ENCODE measurements at regions not wholly inside any gene's neighbourhood (a gene's known extent, or its start where the extent isn't known, plus 50 kb on each side); places are given as distances from the start of the nearest gene placed in this dataset.

DNA sequence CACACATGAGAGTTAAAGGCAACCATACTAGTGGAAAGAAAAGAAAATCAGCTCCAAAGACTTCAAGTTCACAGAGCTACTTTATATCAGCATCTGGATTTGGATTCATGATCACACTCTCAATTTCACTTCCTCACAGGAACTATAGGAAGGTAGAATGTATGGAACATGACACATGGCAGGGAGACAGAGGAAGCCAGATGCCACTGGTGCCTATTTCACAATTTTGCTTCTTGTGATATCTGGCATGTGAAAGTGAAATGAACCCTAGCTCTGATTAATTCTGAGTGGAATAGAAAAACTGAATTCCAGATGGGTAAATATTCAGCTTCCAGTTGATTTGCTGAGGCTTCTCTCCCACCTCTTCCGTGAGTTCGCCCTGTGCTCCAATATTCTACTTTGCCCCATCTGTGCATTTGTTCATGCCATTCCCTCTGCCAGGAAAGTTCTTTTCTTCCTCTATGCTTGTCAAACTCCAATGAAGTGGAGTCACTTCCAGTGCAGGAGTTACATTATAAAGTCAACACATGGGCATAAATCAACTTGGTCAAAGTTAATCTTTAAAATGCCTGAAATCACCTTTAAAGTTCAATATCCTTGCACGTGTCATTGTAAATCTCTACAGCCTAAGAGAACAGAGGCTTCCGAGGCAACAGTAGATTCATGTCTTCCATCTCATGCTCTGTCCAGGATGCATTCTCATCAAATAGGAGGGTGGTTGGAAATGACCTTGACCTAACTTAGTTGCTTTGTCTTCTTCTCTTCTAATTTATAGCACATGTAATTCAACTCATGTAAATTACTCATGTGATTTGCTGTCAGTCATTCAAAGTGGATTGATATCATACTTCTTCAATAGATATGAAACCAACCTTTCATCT lies 275.3 kb downstream of the HIVEP2 start:
- Histone ChIP-seq H3K27ac (no peak overlapping the region), H3K9me3 (no peaks in the 10 kb centered on the region), H3K36me3 (no peaks in the 10 kb centered on the region), H3K27me3 (no peaks in the 10 kb centered on the region), H3K4me1 (no peaks in the 10 kb centered on the region), H3K4me3 (replicated peaks in 1 of 3) (no peak overlapping the region)
- DNase-seq, result no peak
- intact Hi-C loops (cut with DNase I), result no loop called here
- WGBS, 2 donors, result 94 to 95% methylated on average over 4 of the region's 4 CpGs
- TF ChIP-seq, protein P1, sequence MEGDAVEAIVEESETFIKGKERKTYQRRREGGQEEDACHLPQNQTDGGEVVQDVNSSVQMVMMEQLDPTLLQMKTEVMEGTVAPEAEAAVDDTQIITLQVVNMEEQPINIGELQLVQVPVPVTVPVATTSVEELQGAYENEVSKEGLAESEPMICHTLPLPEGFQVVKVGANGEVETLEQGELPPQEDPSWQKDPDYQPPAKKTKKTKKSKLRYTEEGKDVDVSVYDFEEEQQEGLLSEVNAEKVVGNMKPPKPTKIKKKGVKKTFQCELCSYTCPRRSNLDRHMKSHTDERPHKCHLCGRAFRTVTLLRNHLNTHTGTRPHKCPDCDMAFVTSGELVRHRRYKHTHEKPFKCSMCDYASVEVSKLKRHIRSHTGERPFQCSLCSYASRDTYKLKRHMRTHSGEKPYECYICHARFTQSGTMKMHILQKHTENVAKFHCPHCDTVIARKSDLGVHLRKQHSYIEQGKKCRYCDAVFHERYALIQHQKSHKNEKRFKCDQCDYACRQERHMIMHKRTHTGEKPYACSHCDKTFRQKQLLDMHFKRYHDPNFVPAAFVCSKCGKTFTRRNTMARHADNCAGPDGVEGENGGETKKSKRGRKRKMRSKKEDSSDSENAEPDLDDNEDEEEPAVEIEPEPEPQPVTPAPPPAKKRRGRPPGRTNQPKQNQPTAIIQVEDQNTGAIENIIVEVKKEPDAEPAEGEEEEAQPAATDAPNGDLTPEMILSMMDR (IDR thresholded peaks at IDR 0.05), result no peak
- no peak for TF ChIP-seq POLR2A (IDR thresholded peaks at IDR 0.05)

DNA sequence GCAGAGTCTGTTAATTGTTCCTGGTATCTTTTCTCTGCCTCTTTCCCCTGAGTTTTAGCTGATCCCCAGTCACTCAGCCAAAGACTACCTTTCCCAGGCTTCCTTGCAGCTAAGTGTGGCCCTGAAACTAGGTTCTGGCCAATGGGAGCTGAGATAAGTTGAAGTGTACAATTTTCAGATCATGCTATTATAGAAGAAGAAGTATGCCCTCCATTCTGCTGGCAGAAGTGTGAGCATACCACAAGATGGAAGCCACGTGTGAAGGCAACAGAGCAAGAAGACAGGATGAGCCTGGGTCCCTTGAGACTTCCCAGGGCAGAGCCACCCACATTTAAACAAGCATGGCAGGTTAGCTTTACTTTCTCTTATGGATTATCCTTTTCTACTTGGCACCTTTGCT lies 273.2 kb downstream of the HIVEP2 start:
- no peak for DNase-seq
- H3K27ac ChIP-seq, result no peak overlapping the region
- H3K4me3 ChIP-seq (replicated peaks in 1 of 3), result no peak overlapping the region
- no peaks in the 10 kb centered on the region for H3K36me3 ChIP-seq
- H3K9me3 ChIP-seq, result no peaks in the 10 kb centered on the region
- 72 to 80% methylated on average over 1 of the region's 1 CpG for WGBS, 2 donors
- H3K4me1 ChIP-seq, result no peaks in the 10 kb centered on the region
- no peaks in the 10 kb centered on the region for H3K27me3 ChIP-seq
- intact Hi-C loops (cut with DNase I), result no loop called here
- TF ChIP-seq, protein P1 (IDR thresholded peaks at IDR 0.05), result no peak
- no peak for TF ChIP-seq POLR2A (IDR thresholded peaks at IDR 0.05)

DNA sequence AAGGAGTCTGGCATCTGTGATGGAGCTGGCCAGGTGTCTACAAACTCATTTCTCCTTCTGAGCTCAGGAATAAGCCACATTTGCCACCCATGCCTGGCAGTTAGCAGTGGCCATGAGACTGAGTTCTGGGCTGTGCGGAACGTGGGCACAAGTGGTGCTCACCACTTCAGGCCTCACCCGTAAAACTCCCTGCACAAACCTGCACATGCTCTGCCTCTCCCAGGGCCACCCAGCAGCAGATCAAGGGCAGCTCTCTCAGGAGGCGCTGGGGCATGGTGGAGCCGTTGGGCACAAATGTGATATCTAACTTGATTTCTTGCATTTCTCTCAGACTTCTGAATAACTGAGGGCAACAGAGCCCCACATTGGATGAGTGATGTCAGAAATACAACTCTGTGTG lies 269.5 kb downstream of the HIVEP2 start:
- intact Hi-C loops (cut with DNase I), result no loop called here
- H3K4me1 ChIP-seq, result no peaks in the 10 kb centered on the region
- TF ChIP-seq, protein P1 (IDR thresholded peaks at IDR 0.05), result no peak
- TF ChIP-seq POLR2A (IDR thresholded peaks at IDR 0.05), result no peak
- DNase-seq, result no peak
- no peaks in the 10 kb centered on the region for H3K36me3 ChIP-seq
- no peaks in the 10 kb centered on the region for H3K9me3 ChIP-seq
- H3K27me3 ChIP-seq, result no peaks in the 10 kb centered on the region
- 51 to 57% methylated on average over 3 to 5 of the region's 5 CpGs for WGBS, 2 donors
- H3K4me3 ChIP-seq (replicated peaks in 1 of 3), result no peak overlapping the region
- H3K27ac ChIP-seq, result no peak overlapping the region

DNA sequence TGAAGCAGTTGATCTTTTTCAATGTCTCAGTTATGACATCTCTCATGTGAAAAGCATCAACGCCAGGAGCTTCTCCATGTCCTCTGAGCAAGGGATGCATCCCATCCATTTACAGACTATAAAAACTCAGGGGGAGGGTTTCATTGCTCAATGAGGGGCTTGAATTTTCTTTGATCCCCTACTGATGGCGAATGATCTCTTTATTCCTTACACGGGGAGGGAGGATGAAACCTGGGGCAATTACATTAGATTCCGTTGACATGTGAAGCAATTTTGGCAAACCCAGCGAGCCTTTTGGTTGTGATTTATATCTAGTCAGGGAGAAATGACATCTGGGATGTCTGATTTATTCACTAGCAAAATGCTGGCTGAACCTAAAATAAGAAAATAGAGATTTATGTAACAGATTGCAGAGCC lies 268.9 kb downstream of the HIVEP2 start:
- Histone ChIP-seq H3K9me3 (no peaks in the 10 kb centered on the region), H3K4me1 (no peaks in the 10 kb centered on the region), H3K27me3 (no peaks in the 10 kb centered on the region), H3K4me3 (replicated peaks in 1 of 3) (no peak overlapping the region), H3K27ac (no peak overlapping the region), H3K36me3 (no peaks in the 10 kb centered on the region)
- intact Hi-C loops (cut with DNase I), result no loop called here
- no peak for DNase-seq
- TF ChIP-seq, protein P1 (IDR thresholded peaks at IDR 0.05), result no peak
- TF ChIP-seq POLR2A (IDR thresholded peaks at IDR 0.05), result no peak
- whole genome bisulfite sequencing, 2 donors, result 73 to 76% methylated on average over 5 of the region's 5 CpGs

DNA sequence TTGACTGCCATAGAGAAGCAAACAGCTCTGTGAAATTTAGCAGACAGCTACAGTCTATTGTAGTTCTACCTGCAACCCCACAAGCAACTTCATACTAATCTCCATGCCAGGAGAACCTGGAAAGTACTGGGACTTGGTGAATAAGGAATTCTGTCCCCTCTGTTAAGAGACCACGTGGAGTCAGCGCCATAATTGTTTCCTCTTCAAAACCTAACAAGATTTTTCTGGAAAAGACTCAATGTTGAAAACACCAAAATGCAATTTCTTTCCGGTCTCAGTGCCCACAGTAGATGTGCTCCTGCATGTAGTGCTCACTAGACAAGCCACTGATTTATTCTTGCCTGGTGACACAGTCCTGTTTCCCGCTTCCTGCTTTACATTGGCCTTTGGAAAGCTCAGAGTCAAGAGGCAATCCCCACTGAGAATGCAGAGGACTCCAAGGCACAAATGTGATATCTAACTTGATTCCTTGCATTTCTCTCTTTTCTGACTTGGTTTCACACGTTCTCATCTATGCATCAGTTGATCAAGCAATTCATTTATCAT lies 268.3 kb downstream of the HIVEP2 start:
- H3K27ac ChIP-seq, result no peak overlapping the region
- H3K9me3 ChIP-seq, result no peaks in the 10 kb centered on the region
- no peaks in the 10 kb centered on the region for H3K27me3 ChIP-seq
- WGBS, 2 donors, result 79 to 84% methylated on average over 5 of the region's 5 CpGs
- intact Hi-C loops (cut with DNase I), result no loop called here
- no peak for DNase-seq
- no peaks in the 10 kb centered on the region for H3K36me3 ChIP-seq
- no peaks in the 10 kb centered on the region for H3K4me1 ChIP-seq
- H3K4me3 ChIP-seq (replicated peaks in 1 of 3), result no peak overlapping the region
- no peak for TF ChIP-seq POLR2A (IDR thresholded peaks at IDR 0.05)
- TF ChIP-seq, protein P1 (IDR thresholded peaks at IDR 0.05), result no peak

All from thyroid gland (tissue), 4 donors.